Caco-2 (cell line): ENCODE measurements at regions not wholly inside any gene's neighbourhood (a gene's known extent, or its start where the extent isn't known, plus 50 kb on each side); places are given as distances from the start of the nearest gene placed in this dataset.

Experiments
- BruUV-seq: library from RNA; stranded (reverse); fragments of 400-500 nt; replicated peaks from 2 replicates; lab custom pipeline; 2021; lab: Mats Ljungman, UMichigan
- CTCF ChIA-PET: fragments of 300-600 bp; sonication (Branson Sonifier 250); formaldehyde crosslinking; loops from one replicate; lab custom pipeline; 2022; ENCODE audit warnings: antibody characterized with exemption; lab: Charles Lee
- POLR2A ChIA-PET: fragments of 300-600 bp; sonication (Branson Sonifier 250); formaldehyde crosslinking; loops from one replicate; lab custom pipeline; 2022; ENCODE audit warnings: antibody characterized with exemption; lab: Charles Lee
- DNase-seq, 2 experiments: peaks; one replicate each; pipeline versions ENCODE4 v3.0.0 to v3.0.0-alpha.2; 2020 to 2022
- H3K27me3 ChIP-seq: replicated peaks from 2 replicates; pipeline ENCODE4 v1.6.0; 2011; ENCODE audit warnings: low read length; ENCODE audit not compliant: control insufficient read depth, insufficient read depth
- H3K36me3 ChIP-seq: 2 replicates; pipeline ENCODE4 v1.5.1; 2011; ENCODE audit warnings: low read length; ENCODE audit not compliant: control insufficient read depth, insufficient read depth
- H3K4me1 ChIP-seq: fragments of 250-450 bp; sonication (Bioruptor Pico); 2 replicates; pipeline ENCODE4 v1.5.1; 2020; ENCODE audit warnings: mild to moderate bottlenecking
- H3K4me3 ChIP-seq: 2 replicates; pipeline ENCODE4 v1.5.1; 2011; ENCODE audit warnings: low read depth, mild to moderate bottlenecking, control low read depth, low read length
- H3K9me3 ChIP-seq: fragments of 250-450 bp; sonication (Bioruptor Pico); 2 replicates; pipeline ENCODE4 v1.5.1; 2020; ENCODE audit warnings: mild to moderate bottlenecking, moderate library complexity
- H3K27ac Mint-ChIP-seq: one replicate; pipeline ENCODE4 v1.8.0; 2022; ENCODE audit warnings: mixed read lengths; ENCODE audit not compliant: unreplicated experiment
- H3K27me3 Mint-ChIP-seq: one replicate; pipeline ENCODE4 v1.8.0; 2022; ENCODE audit warnings: mixed read lengths; ENCODE audit not compliant: insufficient read depth, unreplicated experiment
- H3K36me3 Mint-ChIP-seq: one replicate; pipeline ENCODE4 v1.8.0; 2022; ENCODE audit warnings: mild to moderate bottlenecking, mixed read lengths; ENCODE audit not compliant: insufficient read depth, unreplicated experiment
- H3K4me1 Mint-ChIP-seq: one replicate; pipeline ENCODE4 v1.8.0; 2022; ENCODE audit warnings: low read depth, mixed read lengths; ENCODE audit not compliant: unreplicated experiment
- H3K4me3 Mint-ChIP-seq: one replicate; pipeline ENCODE4 v1.8.0; 2022; ENCODE audit warnings: mild to moderate bottlenecking, moderate library complexity, mixed read lengths; ENCODE audit not compliant: unreplicated experiment
- H3K9me3 Mint-ChIP-seq: one replicate; pipeline ENCODE4 v1.8.0; 2022; ENCODE audit warnings: mixed read lengths; ENCODE audit not compliant: unreplicated experiment
- CTCF ChIP-seq, 2 experiments: fragments of 200-600 bp in 1 of 2; IDR thresholded peaks; 1 replicate in 1 of 2; 2 replicates in 1 of 2; pipeline versions ENCODE4 v1.5.1 to v1.8.0; 2011 to 2022; ENCODE audit warnings: antibody characterized with exemption in 1 of 2, control low read depth in 1 of 2, inconsistent platforms in 1 of 2, low read depth in 1 of 2, low read length in 1 of 2, mild to moderate bottlenecking in 1 of 2, moderate library complexity in 1 of 2; ENCODE audit not compliant: insufficient read depth in 1 of 2, severe bottlenecking in 1 of 2, unreplicated experiment in 1 of 2
- intact Hi-C: fragments of 100-400 bp; cut with micrococcal nuclease; formaldehyde crosslinking; loops from one replicate; pipeline ENCODE4 v1.10.0; 2022; ENCODE audit not compliant: unreplicated experiment

GRCh38 chr2:75960472-75961009 lies 249.8 kb upstream of the GCFC2 start:
- Mint-ChIP-seq H3K36me3 (no peaks in the 10 kb centered on the region), H3K4me3 (no peak overlapping the region), H3K4me1 (no peaks in the 10 kb centered on the region), H3K27me3 (peaks cover 3% of the 10 kb centered on the region), H3K9me3 (no peaks in the 10 kb centered on the region), H3K27ac (no peak overlapping the region)
- Histone ChIP-seq H3K4me3 (no peak overlapping the region), H3K4me1 (no peaks in the 10 kb centered on the region), H3K9me3 (no peaks in the 10 kb centered on the region), H3K27me3 (no peaks in the 10 kb centered on the region), H3K36me3 (no peaks in the 10 kb centered on the region)
- ChIA-PET CTCF (no interaction called here), POLR2A (no interaction called here)
- no TSS peak for BruUV-seq
- TF ChIP-seq CTCF (IDR thresholded peaks at IDR 0.05; ENCODE audit: insufficient read depth in 1 of 2, low read depth in 1 of 2, low read length in 1 of 2, severe bottlenecking in 1 of 2, unreplicated experiment in 1 of 2): no peak
- intact Hi-C loops: no loop called here
- DNase-seq: no peak

- POLR2A ChIA-PET: no interaction called here
These were observed 249.2 kb upstream of the GCFC2 start for GRCh38 chr2:75959724-75960471.

GRCh38 chr2:75954761-75955160 lies 244.0 kb upstream of the GCFC2 start:
- no peaks in the 10 kb centered on the region for H3K36me3 ChIP-seq
- no peak for DNase-seq
- no TSS peak for BruUV-seq
- no peak overlapping the region for H3K4me3 ChIP-seq
- no peaks in the 10 kb centered on the region for H3K27me3 ChIP-seq
- H3K27me3 Mint-ChIP-seq: peaks cover 3% of the 10 kb centered on the region
- H3K27ac Mint-ChIP-seq: no peak overlapping the region
- H3K4me1 ChIP-seq: no peaks in the 10 kb centered on the region
- TF ChIP-seq CTCF (IDR thresholded peaks at IDR 0.05; ENCODE audit: insufficient read depth in 1 of 2, low read depth in 1 of 2, low read length in 1 of 2, severe bottlenecking in 1 of 2, unreplicated experiment in 1 of 2): no peak
- no peaks in the 10 kb centered on the region for H3K9me3 ChIP-seq
- ChIA-PET CTCF (no interaction called here), POLR2A (no interaction called here)
- intact Hi-C loops: no loop called here
- no peaks in the 10 kb centered on the region for H3K4me1 Mint-ChIP-seq
- no peaks in the 10 kb centered on the region for H3K9me3 Mint-ChIP-seq
- H3K4me3 Mint-ChIP-seq: no peak overlapping the region
- H3K36me3 Mint-ChIP-seq: no peaks in the 10 kb centered on the region

More at GRCh38 chr2:75959724-75960471, 249.2 kb upstream of the GCFC2 start:
- intact Hi-C loops: no loop called here
- peaks cover 3% of the 10 kb centered on the region for H3K27me3 Mint-ChIP-seq
- H3K4me3 ChIP-seq: no peak overlapping the region
- H3K36me3 Mint-ChIP-seq: no peaks in the 10 kb centered on the region
- BruUV-seq: no TSS peak
- no peaks in the 10 kb centered on the region for H3K36me3 ChIP-seq
- H3K4me3 Mint-ChIP-seq: no peak overlapping the region
- no peak overlapping the region for H3K27ac Mint-ChIP-seq
- no peaks in the 10 kb centered on the region for H3K4me1 Mint-ChIP-seq
- CTCF ChIA-PET: interaction anchor here (0.5 kb wide), 1 partner anchor 13 kb away, joined by 7 read pairs; no protein-coding TSS in a partner anchor
- H3K27me3 ChIP-seq: no peaks in the 10 kb centered on the region
- no peaks in the 10 kb centered on the region for H3K9me3 ChIP-seq
- no peaks in the 10 kb centered on the region for H3K4me1 ChIP-seq
- no peak for DNase-seq
- H3K9me3 Mint-ChIP-seq: no peaks in the 10 kb centered on the region
- TF ChIP-seq CTCF (IDR thresholded peaks at IDR 0.05; ENCODE audit: insufficient read depth in 1 of 2, low read depth in 1 of 2, low read length in 1 of 2, severe bottlenecking in 1 of 2, unreplicated experiment in 1 of 2): no peak
